ENCODE measurements at regions not wholly inside any gene's neighbourhood (a gene's known extent, or its start where the extent isn't known, plus 50 kb on each side); places are given as distances from the start of the nearest gene placed in this dataset.

DNA sequence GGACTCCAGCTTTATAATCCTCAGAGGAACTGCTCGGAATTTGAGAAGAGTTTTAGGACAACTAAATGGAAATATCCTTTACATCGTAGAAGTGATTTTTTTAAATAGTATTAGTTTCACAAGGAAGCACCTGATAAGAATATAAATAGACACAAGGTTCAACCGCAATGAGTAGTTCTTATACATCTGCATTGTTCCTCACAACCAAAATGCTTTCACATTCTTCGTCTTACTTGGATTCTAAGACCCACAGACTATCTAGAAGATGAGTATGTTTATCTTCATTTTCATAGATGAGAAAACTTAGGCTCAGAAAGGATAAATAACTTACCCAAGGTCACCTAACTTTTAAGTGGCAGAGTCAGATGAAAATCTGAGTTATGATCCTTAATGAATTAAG, 469.0 kb downstream of the GALC start:
- DNase-seq (ENCODE audit: low spot score): no peak

DNA sequence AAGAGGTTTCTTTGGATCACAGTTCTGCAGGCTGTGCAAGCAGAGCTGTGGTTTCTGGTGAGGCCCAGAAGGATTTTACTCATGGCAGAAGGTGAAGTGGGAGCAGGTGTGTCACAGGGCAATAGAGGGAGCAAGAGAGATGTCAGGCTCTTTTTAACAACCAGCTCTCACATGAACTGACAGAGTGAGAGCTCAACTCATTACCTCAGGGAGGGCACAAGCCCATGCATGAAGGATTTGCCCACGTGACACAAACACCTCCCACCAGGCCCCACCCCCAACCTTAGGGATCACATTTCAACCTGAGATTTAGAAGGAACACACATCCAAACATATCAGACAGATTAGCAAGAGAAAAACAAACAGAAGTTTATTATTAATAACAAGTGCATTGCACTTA, 470.4 kb downstream of the GALC start:
- no peak for DNase-seq (ENCODE audit: low spot score)

GRCh38 chr14:87508333-87508732, 484.6 kb downstream of the GALC start:
- DNase-seq (ENCODE audit: low spot score): no peak

DNA sequence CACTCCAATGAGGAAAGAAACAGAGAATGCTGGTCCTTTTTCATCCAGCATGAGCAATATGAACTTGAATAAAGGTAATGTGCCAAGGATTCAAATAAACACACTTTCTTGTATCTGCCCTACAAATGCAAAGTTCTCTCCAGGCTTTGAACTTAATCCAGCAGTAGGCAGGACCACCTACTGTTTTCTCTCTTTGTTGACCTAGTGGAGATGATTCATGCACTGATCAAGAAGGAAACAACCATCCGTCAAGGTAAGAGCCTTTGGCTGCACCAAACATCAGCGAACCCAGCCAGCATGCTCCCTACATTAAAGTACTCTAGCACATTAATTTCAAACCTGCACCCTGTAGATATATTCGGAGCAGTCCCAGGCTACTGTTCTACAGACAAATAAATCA, 489.3 kb downstream of the GALC start:
- no peak for DNase-seq (ENCODE audit: low spot score)

DNA sequence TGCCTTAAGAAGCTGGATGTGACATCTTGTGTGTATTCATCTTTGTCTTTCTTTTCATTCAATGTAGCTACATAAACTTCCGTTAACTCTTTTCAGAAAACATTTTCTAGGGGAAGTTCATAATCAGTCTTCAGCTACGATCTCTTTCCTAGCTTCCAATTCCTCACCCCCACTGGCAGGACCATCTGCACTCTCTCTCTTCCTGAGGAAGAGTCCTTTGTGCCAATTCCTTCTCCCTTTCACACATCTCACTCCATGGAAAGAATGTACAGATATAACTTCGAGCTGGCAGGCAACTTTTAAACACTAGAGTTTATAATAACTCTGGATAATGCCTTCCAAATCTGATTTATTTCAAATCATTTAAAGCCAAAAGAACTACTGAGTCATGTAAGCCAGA, 495.7 kb downstream of the GALC start:
- no peak for DNase-seq (ENCODE audit: low spot score)

GRCh38 chr14:87494010-87494409, 499.0 kb downstream of the GALC start:
- no peak for DNase-seq (ENCODE audit: low spot score)

DNA sequence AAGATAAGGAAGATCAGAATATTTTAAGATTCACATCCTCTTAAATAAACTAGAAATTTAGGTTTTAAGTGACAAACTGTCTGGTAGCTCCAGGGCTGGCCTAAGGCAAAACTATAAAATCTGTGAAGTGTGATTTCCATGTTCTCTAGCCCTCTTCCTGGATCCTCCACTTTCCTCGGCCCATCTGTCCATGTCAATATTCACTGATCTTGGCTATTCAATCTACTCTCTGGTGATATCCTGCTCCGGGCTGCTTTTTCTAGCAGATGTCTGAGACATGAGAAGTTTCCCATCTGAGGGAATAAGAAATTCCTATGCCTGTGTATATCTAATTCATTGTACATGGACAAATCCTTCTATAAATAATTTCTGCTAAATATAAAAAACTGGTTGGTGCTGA, 500.4 kb downstream of the GALC start:
- no peak for DNase-seq (ENCODE audit: low spot score)

- DNase-seq (ENCODE audit: low spot score): no peak
Observed at GRCh38 chr14:87491816-87492215, 501.2 kb downstream of the GALC start.

- no peak for DNase-seq (ENCODE audit: low spot score)
Observed at GRCh38 chr14:87489196-87489819, 503.7 kb downstream of the GALC start.

- DNase-seq (ENCODE audit: low spot score): no peak
Observed at GRCh38 chr14:87483271-87484260, 509.4 kb downstream of the GALC start.

DNA sequence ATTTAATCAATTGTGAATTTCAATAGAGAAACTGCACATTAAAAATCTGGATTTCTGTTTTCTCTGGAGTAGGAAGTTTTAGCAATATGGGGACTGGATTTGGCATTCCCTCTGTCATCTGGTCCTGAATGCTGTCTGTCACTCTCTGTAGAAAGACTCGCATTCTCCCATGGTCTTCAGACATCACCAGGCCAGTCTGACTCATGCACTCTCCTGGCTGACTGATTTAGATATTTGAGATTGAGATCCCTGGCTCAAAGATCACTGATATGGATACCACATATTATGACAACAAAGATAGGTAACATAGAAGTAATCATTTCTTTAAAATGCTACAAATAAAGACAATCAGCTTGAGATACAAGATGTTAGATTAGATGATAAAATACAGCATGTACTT, 524.5 kb downstream of the GALC start:
- DNase-seq (ENCODE audit: low spot score): no peak

- no peak for DNase-seq (ENCODE audit: low spot score)
Observed at GRCh38 chr14:87467578-87467977, 525.4 kb downstream of the GALC start.

GRCh38 chr14:87465770-87466169, 527.2 kb downstream of the GALC start:
- DNase-seq (ENCODE audit: low spot score): no peak

GRCh38 chr14:87461704-87462103, 531.3 kb downstream of the GALC start:
- DNase-seq (ENCODE audit: low spot score): no peak

GRCh38 chr14:87457720-87458119, 535.3 kb downstream of the GALC start:
- no peak for DNase-seq (ENCODE audit: low spot score)

DNA sequence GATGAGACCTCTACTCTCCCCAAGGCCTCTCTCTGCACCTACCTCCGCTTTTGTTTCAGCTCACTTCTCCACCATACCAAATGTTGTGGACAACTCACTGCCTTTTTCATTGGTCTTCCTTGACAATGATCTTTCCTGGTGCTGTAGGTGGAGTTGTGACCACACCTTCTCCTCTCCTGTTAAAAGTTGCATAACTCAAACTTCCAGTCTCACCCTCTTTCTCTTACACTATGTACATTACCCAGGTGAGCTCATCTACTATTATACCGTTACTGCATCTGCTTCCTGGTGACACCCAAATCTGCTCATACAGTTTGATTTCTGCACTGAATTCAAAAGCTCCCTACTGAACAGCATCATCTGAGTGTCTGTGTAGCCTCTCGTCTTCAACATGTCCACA, 542.8 kb downstream of the GALC start:
- no peak for DNase-seq (ENCODE audit: low spot score)

DNA sequence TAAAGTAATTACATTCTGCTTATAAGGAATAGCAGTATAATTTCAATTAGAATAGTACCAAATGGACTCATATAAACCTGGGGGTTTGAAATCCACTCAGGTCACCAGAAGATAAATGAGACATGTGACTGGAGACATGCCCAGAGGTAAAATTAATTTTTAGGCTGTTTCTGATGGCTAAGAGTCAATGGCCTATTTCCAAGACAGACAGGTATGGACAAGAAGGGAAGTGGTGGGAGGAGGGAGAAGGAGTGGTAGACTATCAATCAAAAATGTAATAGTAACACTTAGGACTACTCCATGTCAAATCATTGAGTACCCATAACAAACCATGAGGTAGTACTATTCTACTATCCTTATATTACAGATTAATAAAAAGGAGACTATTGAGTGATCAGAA, 544.0 kb downstream of the GALC start:
- no peak for DNase-seq (ENCODE audit: low spot score)

DNA sequence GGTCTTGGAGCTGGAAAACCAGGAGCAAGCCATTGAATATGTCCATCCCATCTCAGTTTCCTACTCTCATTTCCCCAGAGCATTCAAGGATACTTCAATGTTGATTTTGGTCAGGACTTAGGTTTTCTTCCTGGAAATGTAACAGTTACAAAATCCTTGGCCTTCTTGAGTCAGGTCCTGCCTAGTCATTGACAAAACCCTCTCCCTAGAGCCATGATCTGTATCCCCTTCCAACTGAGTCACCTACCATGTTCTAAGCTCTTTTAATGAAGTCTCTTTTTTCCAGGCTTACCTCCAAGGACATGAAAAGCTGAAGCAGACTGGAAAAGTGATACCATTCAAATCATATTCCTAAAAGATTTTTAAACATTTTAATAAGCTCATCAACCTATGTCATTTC, 549.2 kb downstream of the GALC start:
- no peak for DNase-seq (ENCODE audit: low spot score)

GRCh38 chr14:87443039-87443438, 549.9 kb downstream of the GALC start:
- no peak for DNase-seq (ENCODE audit: low spot score)

- no peak for DNase-seq (ENCODE audit: low spot score)
Observed at GRCh38 chr14:87437158-87437557, 555.8 kb downstream of the GALC start.

DNA sequence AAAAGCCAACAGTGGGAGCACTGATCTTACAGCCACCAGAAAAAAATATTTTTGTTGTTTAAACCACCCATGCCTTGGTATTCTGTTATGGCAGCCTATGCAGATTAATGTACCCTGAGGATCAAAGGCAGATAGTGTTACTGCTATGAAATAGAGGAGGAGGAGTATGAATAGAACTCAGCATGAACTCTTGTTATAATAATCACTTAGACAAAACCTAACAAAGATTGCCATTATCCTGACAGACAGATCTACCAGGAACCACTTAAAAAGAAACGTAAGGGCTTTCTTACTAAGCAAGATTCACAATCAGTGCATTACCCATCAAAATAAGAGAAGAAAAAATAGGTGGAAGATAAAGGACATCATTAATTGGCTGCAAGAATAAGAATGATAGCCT, 558.3 kb downstream of the GALC start:
- DNase-seq (ENCODE audit: low spot score): no peak

DNA sequence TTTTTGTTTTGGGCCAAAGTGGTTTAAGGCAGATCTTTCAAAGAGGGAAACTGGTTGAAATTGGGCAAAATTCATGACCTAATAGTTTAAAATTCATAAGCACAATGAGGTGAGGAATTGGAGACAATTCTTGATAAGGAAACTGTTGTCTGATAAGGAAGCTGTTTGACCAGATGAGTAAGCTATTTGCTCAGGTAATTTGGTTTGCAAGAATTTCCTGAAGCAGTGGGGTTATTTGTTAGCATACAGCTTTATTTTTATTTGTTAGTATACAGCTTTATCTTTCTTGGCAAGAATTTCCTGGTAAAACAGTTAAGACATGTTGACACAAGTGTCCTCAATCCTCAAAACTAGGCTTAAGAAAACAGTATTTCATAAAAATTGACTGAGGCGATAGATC, 559.0 kb downstream of the GALC start:
- no peak for DNase-seq (ENCODE audit: low spot score)

GRCh38 chr14:87432698-87433097, 560.3 kb downstream of the GALC start:
- no peak for DNase-seq (ENCODE audit: low spot score)

GRCh38 chr14:87430810-87431209, 562.2 kb downstream of the GALC start:
- DNase-seq (ENCODE audit: low spot score): no peak

Data from HuH-7 (cell line).